Bronchial epithelial cell (primary cell): ENCODE measurements at regions not wholly inside any gene's neighbourhood (a gene's known extent, or its start where the extent isn't known, plus 50 kb on each side); places are given as distances from the start of the nearest gene placed in this dataset.

Experiments used
- DNase-seq: peaks from one replicate; pipeline ENCODE4 v3.0.0-alpha.2; 2010; ENCODE audit warnings: low read depth
- FAIRE-seq: peaks from 2 replicates; lab custom pipeline; 2011; peaks lifted over from hg19 to GRCh38; lab: Jason Lieb, UNC
- H3K27me3 ChIP-seq: 2 replicates; pipeline ENCODE4 v1.5.1; 2011; ENCODE audit warnings: low read length; ENCODE audit not compliant: control insufficient read depth, insufficient read depth
- H3K36me3 ChIP-seq: 2 replicates; pipeline ENCODE4 v1.5.1; 2011; ENCODE audit warnings: low read length; ENCODE audit not compliant: control insufficient read depth, insufficient read depth
- H3K4me3 ChIP-seq: 2 replicates; pipeline ENCODE4 v1.5.1; 2011; ENCODE audit warnings: mild to moderate bottlenecking, low read depth, low read length, control low read depth
- TF ChIP-seq, protein P1 (sequence below): IDR thresholded peaks from 2 replicates; pipeline ENCODE4 v1.5.1; 2011; ENCODE audit warnings: mild to moderate bottlenecking, moderate library complexity, low read length, control low read depth, inconsistent platforms; ENCODE audit not compliant: insufficient read depth, severe bottlenecking

- FAIRE-seq (no peak), DNase-seq (no peak)
- H3K4me3 ChIP-seq: no peak overlapping the region
- no peaks in the 10 kb centered on the region for H3K27me3 ChIP-seq
- H3K36me3 ChIP-seq: no peaks in the 10 kb centered on the region
- TF ChIP-seq, protein P1, sequence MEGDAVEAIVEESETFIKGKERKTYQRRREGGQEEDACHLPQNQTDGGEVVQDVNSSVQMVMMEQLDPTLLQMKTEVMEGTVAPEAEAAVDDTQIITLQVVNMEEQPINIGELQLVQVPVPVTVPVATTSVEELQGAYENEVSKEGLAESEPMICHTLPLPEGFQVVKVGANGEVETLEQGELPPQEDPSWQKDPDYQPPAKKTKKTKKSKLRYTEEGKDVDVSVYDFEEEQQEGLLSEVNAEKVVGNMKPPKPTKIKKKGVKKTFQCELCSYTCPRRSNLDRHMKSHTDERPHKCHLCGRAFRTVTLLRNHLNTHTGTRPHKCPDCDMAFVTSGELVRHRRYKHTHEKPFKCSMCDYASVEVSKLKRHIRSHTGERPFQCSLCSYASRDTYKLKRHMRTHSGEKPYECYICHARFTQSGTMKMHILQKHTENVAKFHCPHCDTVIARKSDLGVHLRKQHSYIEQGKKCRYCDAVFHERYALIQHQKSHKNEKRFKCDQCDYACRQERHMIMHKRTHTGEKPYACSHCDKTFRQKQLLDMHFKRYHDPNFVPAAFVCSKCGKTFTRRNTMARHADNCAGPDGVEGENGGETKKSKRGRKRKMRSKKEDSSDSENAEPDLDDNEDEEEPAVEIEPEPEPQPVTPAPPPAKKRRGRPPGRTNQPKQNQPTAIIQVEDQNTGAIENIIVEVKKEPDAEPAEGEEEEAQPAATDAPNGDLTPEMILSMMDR: no peak
Measured at GRCh38 chr1:182274618-182275017, 117.0 kb downstream of the GLUL start.

DNA sequence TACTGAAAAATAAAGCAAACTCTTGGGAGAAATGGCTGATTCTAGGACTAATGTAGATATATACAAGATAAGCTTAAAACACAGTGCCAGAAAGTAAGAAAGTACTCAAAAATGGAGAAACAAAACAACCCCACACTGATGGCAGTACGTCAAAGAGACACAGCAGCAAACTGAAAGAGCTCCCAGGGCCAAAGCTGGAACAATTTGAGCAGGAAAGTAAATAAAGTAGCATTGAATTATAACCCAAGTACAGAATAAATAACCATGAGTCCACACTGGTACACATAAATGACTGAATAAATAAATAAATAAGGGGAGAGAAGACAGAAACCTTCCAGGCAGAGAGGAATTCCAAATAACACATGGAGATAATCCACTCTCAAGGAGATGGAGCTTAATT, 120.9 kb downstream of the GLUL start:
- Histone ChIP-seq H3K4me3 (no peak overlapping the region), H3K27me3 (no peaks in the 10 kb centered on the region), H3K36me3 (no peaks in the 10 kb centered on the region)
- TF ChIP-seq, protein P1: no peak
- no peak for DNase-seq
- FAIRE-seq: no peak

DNA sequence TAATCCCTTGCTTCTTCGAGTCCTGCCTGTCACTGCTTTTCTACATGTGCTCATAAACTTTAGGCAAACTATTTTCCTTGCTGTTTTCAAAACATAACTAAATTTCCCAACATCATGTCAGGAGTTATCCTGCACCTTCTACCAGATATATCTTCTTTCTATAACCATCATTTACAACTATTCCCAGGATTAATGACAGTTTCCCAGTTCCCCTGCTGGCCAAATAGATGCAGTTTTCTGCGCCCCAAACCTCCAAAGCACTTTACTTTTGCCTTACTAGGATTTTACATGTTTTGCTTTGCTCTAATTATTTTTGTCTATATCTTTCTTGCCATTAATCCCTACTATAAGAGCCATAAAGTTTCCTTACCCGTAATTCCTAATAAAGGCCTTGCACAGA, 122.5 kb downstream of the GLUL start:
- FAIRE-seq (no peak), DNase-seq (no peak)
- TF ChIP-seq, protein P1: no peak
- Histone ChIP-seq H3K27me3 (no peaks in the 10 kb centered on the region), H3K4me3 (no peak overlapping the region), H3K36me3 (no peaks in the 10 kb centered on the region)

DNA sequence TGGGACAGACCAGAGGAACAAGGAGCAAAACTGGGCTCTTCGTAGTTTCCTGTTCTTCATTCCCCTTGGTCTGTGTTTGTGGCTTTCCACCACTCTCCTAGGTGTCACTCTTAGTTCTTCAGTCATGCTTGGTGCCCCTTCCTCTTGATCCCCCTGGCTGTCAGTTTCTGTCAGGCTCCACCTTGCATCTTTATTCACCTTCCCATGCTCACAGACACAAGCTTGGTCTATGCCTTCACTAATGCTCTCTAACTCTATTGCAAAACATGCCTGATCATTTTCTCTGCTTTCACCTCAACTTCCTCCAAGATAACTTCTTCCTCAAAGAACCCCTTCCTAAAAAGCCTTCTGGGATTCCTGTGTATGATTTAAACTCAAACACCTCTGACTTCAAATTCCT, 122.9 kb downstream of the GLUL start:
- FAIRE-seq: no peak
- Histone ChIP-seq H3K27me3 (no peaks in the 10 kb centered on the region), H3K4me3 (no peak overlapping the region), H3K36me3 (no peaks in the 10 kb centered on the region)
- no peak for DNase-seq
- TF ChIP-seq, protein P1: no peak

- DNase-seq (no peak), FAIRE-seq (no peak)
- H3K27me3 ChIP-seq: no peaks in the 10 kb centered on the region
- TF ChIP-seq, protein P1: no peak
- no peaks in the 10 kb centered on the region for H3K36me3 ChIP-seq
- no peak overlapping the region for H3K4me3 ChIP-seq
Measured at GRCh38 chr1:182264185-182264584, 127.4 kb downstream of the GLUL start.

GRCh38 chr1:182263706-182264105, 127.9 kb downstream of the GLUL start:
- Histone ChIP-seq H3K4me3 (no peak overlapping the region), H3K36me3 (no peaks in the 10 kb centered on the region), H3K27me3 (no peaks in the 10 kb centered on the region)
- DNase-seq (peak; percentile 56), FAIRE-seq (no peak)
- TF ChIP-seq, protein P1: no peak
